ENCODE measurements at regions not wholly inside any gene's neighbourhood (a gene's known extent, or its start where the extent isn't known, plus 50 kb on each side); places are given as distances from the start of the nearest gene placed in this dataset.

- H3K36me3 ChIP-seq = no peaks in the 10 kb centered on the region
- no peak for TF ChIP-seq CTCF (IDR thresholded peaks at IDR 0.05)
- TF ChIP-seq POLR2A (IDR thresholded peaks at IDR 0.05) = no peak
- TF ChIP-seq POLR2AphosphoS5 (IDR thresholded peaks at IDR 0.05) = no peak
- H3K4me3 ChIP-seq = no peak overlapping the region
- no peaks in the 10 kb centered on the region for H3K4me1 ChIP-seq
- intact Hi-C loops (cut with DNase I; ENCODE audit: low total_unique reads) = no loop called here
- peaks cover 0 to 3% of the 10 kb centered on the region in 2 donors for H3K27me3 ChIP-seq
- no peak for DNase-seq (ENCODE audit: low spot score in 2 of 2)
- H3K27ac ChIP-seq = no peak overlapping the region
- peaks cover 9 to 14% of the 10 kb centered on the region in 2 donors for H3K9me3 ChIP-seq
Observed at GRCh38 chr4:64146030-64146429, 263.2 kb downstream of the TECRL start.

GRCh38 chr4:64144994-64145393 is 264.3 kb downstream of the TECRL start:
- DNase-seq (ENCODE audit: low spot score in 2 of 2) = no peak
- intact Hi-C loops (cut with DNase I; ENCODE audit: low total_unique reads) = no loop called here
- Histone ChIP-seq H3K4me3 (no peak overlapping the region), H3K27me3 (peaks cover 0 to 3% of the 10 kb centered on the region in 2 donors), H3K4me1 (no peaks in the 10 kb centered on the region), H3K27ac (no peak overlapping the region), H3K36me3 (no peaks in the 10 kb centered on the region), H3K9me3 (peaks cover 9 to 21% of the 10 kb centered on the region in 2 donors)
- TF ChIP-seq POLR2AphosphoS5 (IDR thresholded peaks at IDR 0.05) = no peak
- no peak for TF ChIP-seq CTCF (IDR thresholded peaks at IDR 0.05)
- TF ChIP-seq POLR2A (IDR thresholded peaks at IDR 0.05) = no peak

- intact Hi-C loops (cut with DNase I; ENCODE audit: low total_unique reads) = no loop called here
- Histone ChIP-seq H3K27ac (no peak overlapping the region), H3K4me3 (no peak overlapping the region), H3K9me3 (no peaks in the 10 kb centered on the region), H3K36me3 (no peaks in the 10 kb centered on the region), H3K27me3 (no peaks in the 10 kb centered on the region), H3K4me1 (no peaks in the 10 kb centered on the region)
- TF ChIP-seq CTCF (IDR thresholded peaks at IDR 0.05) (no peak), POLR2A (IDR thresholded peaks at IDR 0.05) (no peak), POLR2AphosphoS5 (IDR thresholded peaks at IDR 0.05) (no peak)
- no peak for DNase-seq (ENCODE audit: low spot score in 2 of 2)
Observed at GRCh38 chr4:64130907-64131306, 278.3 kb downstream of the TECRL start.

GRCh38 chr4:64125354-64125753 is 283.9 kb downstream of the TECRL start:
- intact Hi-C loops (cut with DNase I; ENCODE audit: low total_unique reads) = no loop called here
- Histone ChIP-seq H3K4me1 (no peaks in the 10 kb centered on the region), H3K9me3 (peaks cover 6% of the 10 kb centered on the region in 2 donors), H3K27me3 (no peaks in the 10 kb centered on the region), H3K36me3 (no peaks in the 10 kb centered on the region), H3K4me3 (no peak overlapping the region), H3K27ac (no peak overlapping the region)
- TF ChIP-seq POLR2AphosphoS5 (IDR thresholded peaks at IDR 0.05) (no peak), CTCF (IDR thresholded peaks at IDR 0.05) (no peak), POLR2A (IDR thresholded peaks at IDR 0.05) (no peak)
- no peak for DNase-seq (ENCODE audit: low spot score in 2 of 2)

- no peak overlapping the region for H3K4me3 ChIP-seq
- no peak overlapping the region for H3K27ac ChIP-seq
- no peaks in the 10 kb centered on the region for H3K27me3 ChIP-seq
- DNase-seq (ENCODE audit: low spot score in 2 of 2) = no peak
- TF ChIP-seq POLR2A (IDR thresholded peaks at IDR 0.05) (no peak), CTCF (IDR thresholded peaks at IDR 0.05) (no peak), POLR2AphosphoS5 (IDR thresholded peaks at IDR 0.05) (no peak)
- peaks cover 6 to 13% of the 10 kb centered on the region in 2 donors for H3K9me3 ChIP-seq
- intact Hi-C loops (cut with DNase I; ENCODE audit: low total_unique reads) = loop anchor here (2.0 kb wide), 1 partner anchor 17 kb away; no protein-coding TSS in a partner anchor
- no peaks in the 10 kb centered on the region for H3K4me1 ChIP-seq
- no peaks in the 10 kb centered on the region for H3K36me3 ChIP-seq
Observed at GRCh38 chr4:64121803-64122202, 287.4 kb downstream of the TECRL start.
